ES-I3 (cell line): ENCODE measurements at regions not wholly inside any gene's neighbourhood (a gene's known extent, or its start where the extent isn't known, plus 50 kb on each side); places are given as distances from the start of the nearest gene placed in this dataset.
A peak's percentile ranks its signal among the peaks of the same experiment; 100 is the strongest.

Source experiments
- H3K36me3 ChIP-seq: 2 replicates; pipeline ENCODE4 v1.6.1; 2013; ENCODE audit warnings: mild to moderate bottlenecking, low read length, control low read depth, moderate library complexity; ENCODE audit not compliant: insufficient read depth
- H3K4me1 ChIP-seq: 2 replicates; pipeline ENCODE4 v1.6.1; 2013; ENCODE audit warnings: mild to moderate bottlenecking, control low read depth, low read length; ENCODE audit not compliant: insufficient read depth
- H3K9ac ChIP-seq: 2 replicates; pipeline ENCODE4 v1.6.1; 2013; ENCODE audit warnings: low read depth, mild to moderate bottlenecking, low read length, moderate library complexity
- H3K9me3 ChIP-seq: 2 replicates; pipeline ENCODE4 v1.6.1; 2013; ENCODE audit warnings: mild to moderate bottlenecking, low read length, moderate library complexity; ENCODE audit not compliant: control insufficient read depth, insufficient read depth

DNA sequence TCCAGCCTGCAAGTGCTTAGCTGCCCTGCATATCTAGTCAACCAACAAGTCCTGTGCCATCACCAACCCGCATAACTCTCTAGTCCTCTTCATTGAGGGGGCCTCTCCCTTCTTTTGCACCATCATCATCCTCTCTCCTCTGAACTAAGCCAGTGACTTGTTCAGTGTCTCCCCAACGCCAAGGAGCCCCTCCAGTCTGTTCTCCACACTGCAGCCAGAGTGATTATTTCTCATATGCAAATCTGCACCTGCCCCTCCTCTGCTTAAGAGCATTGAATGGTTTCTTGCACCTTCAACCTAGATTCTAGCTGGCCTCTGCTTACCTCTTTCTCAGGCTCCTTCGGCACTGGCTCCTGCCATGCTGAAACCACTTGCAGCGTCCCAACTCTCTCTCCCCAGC, 141.8 kb downstream of the FAM161A start:
- no peak overlapping the region for H3K9ac ChIP-seq
- 0 out of 2 replicates have a peak, but pooled peaks cover 3% of the 10 kb centered on the region for H3K4me1 ChIP-seq
- H3K9me3 ChIP-seq, result no peaks in the 10 kb centered on the region
- no peaks in the 10 kb centered on the region for H3K36me3 ChIP-seq

DNA sequence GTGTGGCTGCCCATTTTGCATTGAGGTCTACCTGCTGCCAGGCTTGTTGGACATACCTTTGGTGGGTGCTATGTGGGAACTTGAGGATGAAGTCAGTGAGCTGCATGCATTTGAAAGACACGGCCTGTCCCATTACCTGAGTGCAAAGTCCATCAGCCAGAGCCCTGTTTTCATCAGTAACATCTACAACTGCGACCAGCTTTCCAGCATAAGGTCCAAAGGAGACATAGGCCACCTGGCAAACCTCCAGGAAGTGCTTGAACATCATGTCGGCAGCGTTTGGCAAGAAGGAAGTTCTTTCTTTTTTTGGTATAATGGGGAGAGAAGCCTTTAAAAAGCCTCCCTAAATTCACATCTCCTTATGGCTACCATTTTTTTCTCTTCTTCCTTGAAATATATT, 143.1 kb downstream of the FAM161A start:
- no peaks in the 10 kb centered on the region for H3K36me3 ChIP-seq
- no peaks in the 10 kb centered on the region for H3K9me3 ChIP-seq
- 0 out of 2 replicates have a peak, but pooled peaks cover 3% of the 10 kb centered on the region for H3K4me1 ChIP-seq
- no peak overlapping the region for H3K9ac ChIP-seq

DNA sequence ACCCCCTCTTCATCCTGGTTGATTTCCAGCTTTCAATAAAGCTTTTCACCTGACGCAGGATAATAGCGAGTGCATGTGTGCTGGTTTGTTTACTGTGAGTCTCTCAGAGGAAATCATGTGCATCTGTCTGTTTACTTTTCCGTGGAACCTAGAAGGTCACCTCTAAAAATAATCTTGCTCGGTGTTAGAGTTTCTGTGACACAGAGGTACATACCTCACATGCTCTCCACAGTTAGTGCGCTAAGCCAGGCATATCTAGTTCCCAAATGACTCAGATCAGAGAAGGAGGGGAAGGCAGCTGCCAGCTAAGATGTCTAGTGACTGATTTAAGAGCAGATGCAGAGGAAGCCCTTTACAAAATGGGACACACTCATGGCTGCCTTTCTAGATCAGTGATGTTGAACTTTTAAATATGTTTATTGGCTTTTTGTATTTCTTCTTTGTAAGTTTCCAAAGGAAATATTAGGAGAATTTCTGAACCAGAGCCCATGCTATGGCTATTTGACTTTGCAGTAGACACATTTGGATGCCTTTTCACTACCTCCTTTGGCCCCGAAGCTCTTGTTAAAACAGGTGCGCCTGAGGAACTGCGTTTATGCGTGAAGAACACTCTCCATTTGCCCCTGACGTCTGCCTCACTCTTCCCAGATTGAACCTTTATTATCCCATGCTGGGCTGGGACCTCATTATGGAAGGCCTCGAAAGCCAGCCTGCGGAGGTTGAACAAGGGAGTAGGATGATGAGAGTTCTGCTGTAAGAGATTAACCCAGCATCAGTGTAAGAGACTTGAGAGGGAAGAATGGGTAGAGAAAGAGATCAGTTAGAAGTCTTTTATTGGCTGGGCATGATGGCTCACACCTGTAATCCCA, 145.6 kb downstream of the FAM161A start:
- no peaks in the 10 kb centered on the region for H3K4me1 ChIP-seq
- H3K9me3 ChIP-seq, result peaks cover 5% of the 10 kb centered on the region; the same call in 1 of the 2 replicates
- no peak overlapping the region for H3K9ac ChIP-seq
- H3K36me3 ChIP-seq, result no peaks in the 10 kb centered on the region

DNA sequence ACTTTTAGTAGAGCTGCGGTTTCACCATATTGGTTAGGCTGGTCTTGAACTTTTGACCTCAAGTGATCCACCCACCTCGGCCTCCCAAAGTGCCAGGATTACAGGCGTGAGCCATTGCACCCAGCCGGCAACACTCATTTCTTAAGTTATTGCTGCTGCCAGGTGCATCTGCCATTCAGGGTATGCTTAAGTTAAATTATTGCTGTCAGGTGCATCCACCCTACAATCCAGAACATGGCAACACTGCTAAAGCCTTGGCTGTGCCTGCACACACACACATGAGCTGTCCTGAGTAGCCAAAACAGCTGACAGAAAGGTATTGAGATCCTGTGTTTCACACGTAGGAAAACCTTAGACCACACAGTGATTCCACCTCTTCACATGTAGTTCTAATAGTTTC, 148.2 kb downstream of the FAM161A start:
- H3K9ac ChIP-seq, result no peak overlapping the region
- no peaks in the 10 kb centered on the region for H3K4me1 ChIP-seq
- peaks cover 5% of the 10 kb centered on the region; the same call in 1 of the 2 replicates for H3K9me3 ChIP-seq
- H3K36me3 ChIP-seq, result no peaks in the 10 kb centered on the region

DNA sequence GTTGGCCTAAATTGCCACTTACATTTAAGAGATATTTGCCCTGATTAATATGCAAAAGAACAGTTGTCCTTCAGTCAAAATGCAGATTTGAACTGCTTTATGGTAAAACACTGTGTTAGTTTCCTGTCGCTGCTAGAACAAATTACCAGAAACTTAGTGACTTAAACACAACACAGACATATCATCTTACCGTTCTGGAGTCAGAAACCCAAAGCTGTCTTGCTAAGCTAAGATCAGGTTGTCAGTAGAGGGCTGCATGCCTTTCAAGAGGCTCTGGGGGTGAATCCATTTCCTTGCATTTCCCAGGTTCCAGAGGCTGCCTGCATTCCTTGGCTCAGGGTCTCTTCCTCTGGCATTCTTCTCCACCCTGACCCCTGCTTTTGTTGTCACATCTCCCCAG, 149.5 kb downstream of the FAM161A start:
- Histone ChIP-seq H3K9ac (no peak overlapping the region), H3K9me3 (peaks cover 5% of the 10 kb centered on the region; the same call in 1 of the 2 replicates), H3K4me1 (no peaks in the 10 kb centered on the region), H3K36me3 (no peaks in the 10 kb centered on the region)

DNA sequence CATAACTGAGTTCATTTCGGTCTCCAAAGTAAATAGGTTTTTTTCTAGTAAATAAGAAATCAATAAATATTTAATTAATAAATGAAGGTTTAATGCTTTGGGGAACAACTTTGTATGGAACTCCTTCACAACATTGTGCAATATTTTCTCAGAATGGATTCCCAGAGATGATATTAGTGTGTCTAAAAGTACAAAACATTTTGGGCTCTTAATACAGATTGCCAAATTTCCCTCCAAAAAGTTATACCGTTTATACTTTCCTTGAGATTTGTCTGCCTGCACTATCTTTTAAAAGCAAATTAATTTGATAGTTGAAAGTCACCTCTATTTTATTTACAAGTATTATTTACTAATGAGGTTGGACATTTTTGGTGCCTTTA, 151.8 kb downstream of the FAM161A start:
- Histone ChIP-seq H3K36me3 (no peaks in the 10 kb centered on the region), H3K4me1 (no peaks in the 10 kb centered on the region), H3K9me3 (peaks cover 5% of the 10 kb centered on the region; the same call in 1 of the 2 replicates), H3K9ac (no peak overlapping the region)

DNA sequence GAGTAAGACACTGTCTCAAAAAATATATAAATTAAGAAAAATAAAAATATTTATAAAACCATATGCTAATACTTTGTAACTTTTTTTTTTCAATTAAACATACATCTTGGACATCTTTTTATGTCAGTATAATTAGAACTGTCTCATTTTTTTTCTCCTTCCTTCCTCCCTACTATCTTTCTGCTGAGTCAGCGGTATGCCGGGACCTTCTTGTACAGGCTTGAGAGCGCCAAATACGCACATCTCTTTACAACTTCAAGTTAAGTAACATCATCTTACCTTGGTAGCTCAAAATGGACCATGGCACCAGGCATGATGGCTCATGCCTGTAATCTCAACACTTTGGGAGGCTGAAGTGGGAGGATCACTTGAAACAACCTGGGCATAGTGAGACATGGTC, 153.4 kb downstream of the FAM161A start:
- Histone ChIP-seq H3K9ac (no peak overlapping the region), H3K4me1 (no peaks in the 10 kb centered on the region), H3K36me3 (no peaks in the 10 kb centered on the region), H3K9me3 (peaks cover 5% of the 10 kb centered on the region; the same call in 1 of the 2 replicates)

DNA sequence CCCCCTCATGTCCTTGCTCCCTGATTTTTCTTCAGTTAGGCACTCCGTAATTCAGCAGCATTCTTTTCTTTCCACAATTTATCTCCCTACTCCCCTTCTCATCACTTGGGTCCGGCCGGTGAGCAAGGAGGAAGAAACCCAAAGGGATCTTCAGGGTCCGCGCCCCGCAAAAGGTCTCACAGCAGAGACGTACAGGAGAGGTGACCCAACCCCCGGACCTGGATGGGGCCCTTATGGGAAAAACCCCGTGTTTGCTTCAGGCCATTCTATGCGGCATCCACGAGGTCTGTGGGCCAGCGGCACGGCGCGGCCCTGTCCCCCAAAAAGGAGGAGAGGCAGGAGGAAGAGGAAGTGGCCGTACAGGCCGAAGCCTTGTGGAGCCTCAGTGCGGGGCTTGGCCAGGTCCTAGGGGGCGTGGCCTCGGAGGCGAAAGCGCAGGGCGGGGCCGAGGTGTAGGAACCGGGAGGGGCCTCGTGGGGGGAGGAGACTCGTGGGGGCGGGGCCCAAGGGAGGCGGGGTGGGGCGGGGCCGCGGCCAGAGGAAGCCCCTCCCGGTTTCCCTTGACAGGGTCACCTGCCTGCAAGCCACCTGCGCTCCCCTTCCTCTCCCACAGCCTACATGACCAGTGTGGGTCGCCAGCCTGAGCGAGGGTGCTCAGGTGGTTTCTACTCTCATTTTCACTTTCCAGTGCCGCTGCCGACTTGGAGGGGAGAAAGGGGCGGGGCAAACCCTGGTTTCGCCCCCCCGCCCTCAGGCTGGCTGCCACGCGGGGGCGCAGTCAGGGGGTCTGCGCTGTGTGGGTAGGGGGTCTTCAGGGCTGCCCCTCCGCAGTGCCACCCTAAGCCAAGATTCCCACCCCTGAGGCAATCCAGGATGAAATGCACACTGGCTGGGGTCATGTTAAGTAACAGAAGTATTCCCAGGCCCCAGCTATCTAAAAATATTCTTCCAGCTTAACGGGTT, 156.4 kb upstream of the XPO1 start:
- Histone ChIP-seq H3K36me3 (no peaks in the 10 kb centered on the region; the same call in 1 of the 2 replicates), H3K9ac (peak overlapping the region; percentile 88), H3K4me1 (no peaks in the 10 kb centered on the region), H3K9me3 (no peaks in the 10 kb centered on the region)

DNA sequence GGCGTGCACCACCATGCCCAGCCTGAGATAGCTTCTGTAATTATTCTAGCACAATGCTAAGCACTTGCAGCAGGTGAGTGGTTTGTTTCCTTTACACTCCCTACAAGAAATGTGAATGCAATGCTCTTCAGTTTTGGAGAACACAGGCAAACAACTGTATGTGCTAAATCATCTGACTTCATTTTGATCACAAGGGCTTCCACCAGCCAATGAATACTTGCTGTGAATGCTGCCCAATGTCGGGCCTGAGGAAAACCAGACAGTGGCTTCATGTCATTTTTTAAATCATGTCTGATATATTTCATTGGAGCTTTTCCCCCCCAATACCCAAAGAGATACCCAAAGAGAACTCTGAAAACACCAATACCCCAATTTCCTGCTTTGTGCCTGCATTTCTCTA, 155.6 kb upstream of the XPO1 start:
- no peaks in the 10 kb centered on the region for H3K4me1 ChIP-seq
- no peaks in the 10 kb centered on the region for H3K9me3 ChIP-seq
- no peaks in the 10 kb centered on the region; the same call in 1 of the 2 replicates for H3K36me3 ChIP-seq
- H3K9ac ChIP-seq, result peak overlapping the region; percentile 80

DNA sequence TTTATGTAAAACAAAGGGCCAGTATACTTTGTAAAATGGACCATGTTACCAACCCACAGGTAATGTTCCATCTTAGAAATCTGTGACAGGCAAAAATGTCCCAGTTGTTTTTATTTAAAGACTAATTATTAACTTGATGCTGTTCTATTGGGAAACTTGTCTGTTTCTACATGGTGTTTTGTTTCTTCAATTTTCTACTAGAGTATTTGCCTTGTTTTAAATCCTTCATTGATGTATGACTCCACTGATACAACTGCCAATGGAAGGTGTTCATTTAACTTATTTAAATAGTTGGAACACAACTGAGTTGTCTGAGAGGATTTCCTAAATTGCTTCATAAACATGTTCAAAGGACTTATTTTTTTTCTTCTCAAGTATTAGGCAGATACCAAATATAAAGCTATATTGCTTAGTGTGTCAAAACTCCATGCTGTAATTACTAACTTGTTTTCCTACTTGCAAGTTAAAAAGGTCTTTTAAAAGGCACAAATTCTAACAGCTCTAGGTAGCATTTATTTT, 152.0 kb upstream of the XPO1 start:
- Histone ChIP-seq H3K9ac (no peak overlapping the region), H3K4me1 (no peaks in the 10 kb centered on the region)

DNA sequence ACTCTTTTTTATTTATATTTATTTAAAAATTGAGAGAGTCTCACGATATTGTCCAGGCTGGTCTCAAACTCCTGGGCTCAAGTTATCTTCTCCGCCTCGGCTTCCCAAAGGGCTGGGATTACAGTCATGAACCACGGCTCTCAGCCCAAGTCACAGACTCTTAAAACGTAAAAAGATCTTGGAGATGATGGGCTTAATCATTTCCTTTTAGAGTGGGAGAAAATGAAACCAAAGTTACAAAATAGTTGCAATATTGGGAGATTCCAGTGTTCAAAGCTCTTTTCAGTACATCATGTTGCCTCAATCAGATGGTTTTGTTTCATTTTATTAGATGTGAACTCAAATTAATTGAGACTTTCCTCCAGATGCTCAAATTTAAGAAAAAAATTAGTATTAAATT, 151.4 kb upstream of the XPO1 start:
- Histone ChIP-seq H3K36me3 (no peaks in the 10 kb centered on the region; the same call in 1 of the 2 replicates), H3K9ac (no peak overlapping the region)

More for the DNA sequence above, 152.0 kb upstream of the XPO1 start:
- Histone ChIP-seq H3K9me3 (no peaks in the 10 kb centered on the region), H3K36me3 (no peaks in the 10 kb centered on the region; the same call in 1 of the 2 replicates)

DNA sequence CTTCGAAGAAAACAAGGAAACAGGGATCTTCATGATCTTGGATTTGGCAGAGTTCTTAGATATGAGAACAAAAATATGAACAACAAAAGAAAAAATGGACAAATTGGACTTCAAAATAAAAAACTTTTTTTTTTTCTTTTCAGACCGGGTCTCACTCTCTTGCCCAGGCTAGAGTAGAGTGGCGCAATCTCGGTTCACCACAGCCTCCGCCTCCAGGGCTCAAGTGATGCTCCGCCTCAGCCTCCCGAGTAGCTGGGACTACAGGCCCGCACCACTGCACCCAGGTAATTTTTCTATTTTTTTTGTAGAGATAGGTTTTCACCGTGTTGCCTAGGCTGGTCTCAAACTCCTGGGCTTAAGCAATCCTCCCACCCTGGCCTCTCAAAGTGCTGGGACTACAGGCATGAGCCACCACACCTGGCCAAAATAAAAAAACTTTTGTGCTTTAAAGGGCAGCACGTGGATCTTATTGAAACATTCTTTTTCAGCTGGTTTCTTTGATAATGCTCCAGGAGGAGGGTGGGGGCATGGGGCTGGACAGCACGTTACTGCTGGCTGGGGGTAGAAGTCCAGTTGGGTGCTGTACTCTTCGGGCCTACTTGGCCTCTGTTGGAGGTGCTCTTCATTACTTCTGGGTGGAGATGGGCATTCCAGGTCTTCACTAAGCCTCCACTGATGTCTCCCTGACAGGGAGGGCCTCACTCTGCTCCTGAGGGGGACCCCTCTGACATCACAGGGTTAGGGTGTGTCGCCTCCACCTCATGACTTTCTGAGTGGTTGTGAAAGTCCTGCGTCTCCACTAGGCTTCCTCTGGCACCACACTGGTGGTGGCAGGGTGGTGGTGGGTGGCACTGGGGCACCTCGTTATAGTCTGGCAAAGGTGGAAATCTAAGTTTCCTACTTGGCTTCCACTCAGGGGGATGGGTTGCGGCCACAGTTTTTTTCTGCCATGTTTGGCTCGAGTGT, 150.5 kb upstream of the XPO1 start:
- no peak overlapping the region for H3K9ac ChIP-seq
- no peaks in the 10 kb centered on the region; the same call in 1 of the 2 replicates for H3K36me3 ChIP-seq
- H3K4me1 ChIP-seq, result no peaks in the 10 kb centered on the region
- H3K9me3 ChIP-seq, result no peaks in the 10 kb centered on the region

More for the DNA sequence above, 151.4 kb upstream of the XPO1 start:
- Histone ChIP-seq H3K4me1 (no peaks in the 10 kb centered on the region), H3K9me3 (no peaks in the 10 kb centered on the region)

DNA sequence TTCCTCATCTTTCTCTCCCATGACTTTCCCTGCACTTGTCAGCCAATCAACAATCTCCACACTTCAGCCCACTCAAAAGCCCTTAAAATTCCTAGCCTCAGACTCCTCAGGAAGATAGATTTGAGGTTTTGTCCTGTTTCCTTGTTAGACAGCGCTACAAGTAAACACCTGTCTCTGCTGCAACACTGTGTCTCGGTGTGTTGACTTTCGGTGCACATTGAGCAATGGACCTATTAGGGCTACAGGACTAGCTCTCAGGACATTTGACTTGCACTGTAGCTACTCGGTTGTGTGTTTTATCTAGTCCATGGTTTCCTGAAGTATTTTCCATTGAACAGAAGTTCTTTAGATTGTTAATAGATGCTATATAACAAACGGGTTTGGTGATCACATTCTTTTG, 140.9 kb upstream of the XPO1 start:
- H3K9me3 ChIP-seq, result peaks cover 12% of the 10 kb centered on the region
- no peaks in the 10 kb centered on the region for H3K36me3 ChIP-seq
- H3K4me1 ChIP-seq, result no peaks in the 10 kb centered on the region
- no peak overlapping the region for H3K9ac ChIP-seq
